ENCODE measurements at regions not wholly inside any gene's neighbourhood (a gene's known extent, or its start where the extent isn't known, plus 50 kb on each side); places are given as distances from the start of the nearest gene placed in this dataset.

DNA sequence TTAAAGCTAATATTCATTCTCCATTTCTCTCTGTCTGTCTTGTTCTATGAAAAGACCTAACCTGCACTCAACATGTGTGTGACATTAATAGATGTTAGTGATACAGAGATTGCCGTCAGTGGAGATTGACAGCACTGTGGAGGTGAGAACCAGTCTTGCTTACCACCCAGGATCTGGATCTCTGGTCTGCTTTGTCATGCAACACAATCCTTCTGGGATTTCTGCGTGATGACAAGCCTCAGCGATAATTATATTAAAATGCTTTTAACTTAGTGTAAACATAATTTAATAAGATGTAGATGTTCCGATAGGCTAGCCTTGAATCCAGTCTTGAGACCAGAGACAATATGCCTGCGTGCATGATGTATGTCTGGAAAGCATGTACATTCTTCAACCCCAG lies 262.0 kb upstream of the ZNF717 start:
- TF ChIP-seq, protein P1, sequence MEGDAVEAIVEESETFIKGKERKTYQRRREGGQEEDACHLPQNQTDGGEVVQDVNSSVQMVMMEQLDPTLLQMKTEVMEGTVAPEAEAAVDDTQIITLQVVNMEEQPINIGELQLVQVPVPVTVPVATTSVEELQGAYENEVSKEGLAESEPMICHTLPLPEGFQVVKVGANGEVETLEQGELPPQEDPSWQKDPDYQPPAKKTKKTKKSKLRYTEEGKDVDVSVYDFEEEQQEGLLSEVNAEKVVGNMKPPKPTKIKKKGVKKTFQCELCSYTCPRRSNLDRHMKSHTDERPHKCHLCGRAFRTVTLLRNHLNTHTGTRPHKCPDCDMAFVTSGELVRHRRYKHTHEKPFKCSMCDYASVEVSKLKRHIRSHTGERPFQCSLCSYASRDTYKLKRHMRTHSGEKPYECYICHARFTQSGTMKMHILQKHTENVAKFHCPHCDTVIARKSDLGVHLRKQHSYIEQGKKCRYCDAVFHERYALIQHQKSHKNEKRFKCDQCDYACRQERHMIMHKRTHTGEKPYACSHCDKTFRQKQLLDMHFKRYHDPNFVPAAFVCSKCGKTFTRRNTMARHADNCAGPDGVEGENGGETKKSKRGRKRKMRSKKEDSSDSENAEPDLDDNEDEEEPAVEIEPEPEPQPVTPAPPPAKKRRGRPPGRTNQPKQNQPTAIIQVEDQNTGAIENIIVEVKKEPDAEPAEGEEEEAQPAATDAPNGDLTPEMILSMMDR (IDR thresholded peaks at IDR 0.05): no peak
- TF ChIP-seq EZH2 (IDR thresholded peaks at IDR 0.05) (no peak), EZH2phosphoT487 (IDR thresholded peaks at IDR 0.05) (no peak)
